Endothelial cell of umbilical vein (primary cell): ENCODE measurements at regions not wholly inside any gene's neighbourhood (a gene's known extent, or its start where the extent isn't known, plus 50 kb on each side); places are given as distances from the start of the nearest gene placed in this dataset.

Experiments used
- CTCF ChIP-seq, 2 donors: IDR thresholded peaks; 1 replicate in 1 of 2; 2 replicates in 1 of 2; pipeline ENCODE4 v1.5.1; 2011; ENCODE audit warnings: low read length in 2 of 2, mild to moderate bottlenecking in 2 of 2, moderate library complexity in 2 of 2, control low read depth in 1 of 2, inconsistent platforms in 1 of 2, low read depth in 1 of 2; ENCODE audit not compliant: insufficient read depth in 1 of 2; ENCODE audit errors: extremely low read depth in 1 of 2
- EZH2 ChIP-seq: IDR thresholded peaks from 2 replicates; pipeline ENCODE4 v1.6.1; 2012; ENCODE audit warnings: borderline replicate concordance, low read depth, mild to moderate bottlenecking, moderate library complexity, low read length, inconsistent platforms; ENCODE audit not compliant: severe bottlenecking
- GATA2 ChIP-seq: IDR thresholded peaks from 2 replicates; pipeline ENCODE4 v1.7.0; 2011; ENCODE audit warnings: low read depth, mild to moderate bottlenecking, moderate library complexity, mixed read lengths, low read length; ENCODE audit not compliant: insufficient read length, insufficient read depth
- JUN ChIP-seq: IDR thresholded peaks from 2 replicates; pipeline ENCODE4 v1.6.1; 2011; ENCODE audit warnings: borderline replicate concordance, low read depth; ENCODE audit not compliant: insufficient read length, insufficient read depth
- POLR2A ChIP-seq: IDR thresholded peaks from 2 replicates; pipeline ENCODE4 v1.6.1; 2012; ENCODE audit warnings: low read depth, mild to moderate bottlenecking, control low read depth, low read length
- POLR2AphosphoS5 ChIP-seq: IDR thresholded peaks from 2 replicates; pipeline ENCODE4 v1.6.1; 2012; ENCODE audit warnings: low read depth, mild to moderate bottlenecking, control low read depth, low read length, moderate library complexity; ENCODE audit not compliant: insufficient read depth

DNA sequence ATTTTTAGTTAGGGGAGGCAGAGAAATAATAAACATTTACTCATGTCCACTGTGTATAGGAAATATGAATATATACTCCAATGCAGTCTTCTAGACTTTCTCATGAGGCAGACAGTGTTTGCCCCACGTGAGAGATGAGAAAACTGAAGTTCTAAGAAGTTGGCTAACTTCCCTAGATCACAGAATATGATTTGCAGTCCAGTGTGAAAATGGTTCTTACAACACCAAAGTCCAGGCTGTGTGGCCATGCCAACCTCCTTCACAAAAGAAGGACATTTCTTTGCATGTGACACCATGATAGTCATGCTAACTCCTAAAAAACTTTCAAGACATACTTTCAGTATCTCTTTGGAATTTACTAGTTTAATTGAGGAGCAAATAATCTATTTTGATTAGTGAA lies 143.7 kb downstream of the IRS1 start:
- no peak for TF ChIP-seq CTCF (IDR thresholded peaks at IDR 0.05; ENCODE audit: extremely low read depth in 1 of 2, insufficient read depth in 1 of 2, low read depth in 1 of 2, low read length in 2 of 2)
- TF ChIP-seq EZH2 = no peak
- no peak for TF ChIP-seq POLR2AphosphoS5
- no peak for TF ChIP-seq POLR2A
- TF ChIP-seq GATA2 = no peak
- no peak for TF ChIP-seq JUN
